ENCODE measurements at regions not wholly inside any gene's neighbourhood (a gene's known extent, or its start where the extent isn't known, plus 50 kb on each side); places are given as distances from the start of the nearest gene placed in this dataset.

DNA sequence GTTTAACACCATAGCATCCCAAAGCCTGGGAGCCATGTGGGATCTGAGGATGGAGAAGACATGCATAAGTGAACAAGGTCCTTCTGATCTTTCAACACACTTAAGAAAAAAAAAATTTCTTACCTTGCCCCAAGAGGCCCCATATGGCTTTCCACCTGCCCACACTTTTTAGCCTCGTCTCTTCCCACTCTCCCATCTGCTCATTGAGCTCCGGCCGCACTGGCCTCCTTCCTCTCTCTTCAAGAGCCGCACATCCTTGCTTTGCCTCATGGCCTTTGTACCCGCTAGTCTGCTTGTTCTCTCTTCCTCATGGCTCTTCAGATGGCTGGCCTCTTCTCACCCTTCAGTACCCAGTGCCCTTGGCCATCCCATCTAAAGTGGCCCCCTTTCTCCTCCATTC, 70.2 kb upstream of the PDE4B start:
- no peak overlapping the region for H3K4ac ChIP-seq (ENCODE audit: low read depth, low read length)
- H3K9ac ChIP-seq (ENCODE audit: low read depth, low read length), result no peak overlapping the region
- no peak overlapping the region for H2BK5ac ChIP-seq (ENCODE audit: low read depth, low read length, poor library complexity, severe bottlenecking)
- H3K14ac ChIP-seq (replicated peaks; ENCODE audit: low read depth, low read length), result no peak overlapping the region
- no peak overlapping the region for H2AK5ac ChIP-seq (ENCODE audit: low read depth, low read length)
- H3K23ac ChIP-seq (ENCODE audit: low read depth, low read length), result no peak overlapping the region
- no peaks in the 10 kb centered on the region for H4K20me1 ChIP-seq (ENCODE audit: insufficient read depth, low read length)
- ChIA-PET POLR2A (ENCODE audit: unreplicated experiment) (no interaction called here), CTCF (no interaction called here)
- H2AK9ac ChIP-seq (replicated peaks; ENCODE audit: low read depth, low read length, poor library complexity), result no peak overlapping the region
- no peak overlapping the region for H2BK20ac ChIP-seq (ENCODE audit: low read depth, low read length)
- dilution Hi-C loops (cut with HindIII; ENCODE audit: low sequenced_read_pairs, unreplicated experiment) (no loop called here), in situ Hi-C loops (cut with MboI; ENCODE audit: low sequenced_read_pairs) (no loop called here), intact Hi-C loops (cut with micrococcal nuclease) (no loop called here)
- no peaks in the 10 kb centered on the region for H3K36me3 ChIP-seq (ENCODE audit: control insufficient read depth, insufficient read depth, low read length)
- H3K9me1 ChIP-seq (ENCODE audit: insufficient read depth, low read length), result no peaks in the 10 kb centered on the region
- H3K27ac ChIP-seq (ENCODE audit: insufficient read depth, low read length), result no peak overlapping the region
- no peak overlapping the region for H3K4me2 ChIP-seq (ENCODE audit: low read depth, low read length)
- no peak overlapping the region for H3K56ac ChIP-seq (ENCODE audit: extremely low read depth, insufficient read depth, low read length)
- no peaks in the 10 kb centered on the region for H3K79me1 ChIP-seq (ENCODE audit: low read depth in 1 of 2, low read length in 2 of 2)
- no peak overlapping the region for H4K5ac ChIP-seq (ENCODE audit: low read depth, low read length)
- no peak overlapping the region for H4K8ac ChIP-seq (ENCODE audit: low read depth in 2 of 2, low read length in 2 of 2)
- H3K4me1 ChIP-seq (ENCODE audit: control insufficient read depth, insufficient read depth, low read length), result no peaks in the 10 kb centered on the region
- H3K18ac ChIP-seq (ENCODE audit: low read depth, low read length), result no peak overlapping the region
- H3K27me3 ChIP-seq (ENCODE audit: control insufficient read depth, insufficient read depth, low read length), result no peaks in the 10 kb centered on the region; the same call in none of the 2 replicates
- no peak overlapping the region for H2BK15ac ChIP-seq (ENCODE audit: low read depth, low read length)
- BruUV-seq (replicated peaks), result no TSS peak
- ATAC-seq (ENCODE audit: low read depth) (no peak), DNase-seq (no peak)
- 0 out of 2 replicates have a peak, but pooled peaks cover 2% of the 10 kb centered on the region for H3K9me3 ChIP-seq (ENCODE audit: control insufficient read depth, insufficient read depth, low read length)
- 100% methylated on average over 1 of the region's 5 CpGs; no CpG with 5 or more reads in 1 of the 2 experiments for WGBS, 2 experiments (ENCODE audit: extremely low coverage in 2 of 2, insufficient read length in 1 of 2)
- no peak overlapping the region for H3K4me3 ChIP-seq (ENCODE audit: insufficient read depth, low read depth, low read length)
- no peak for TF ChIP-seq MAFK (IDR thresholded peaks at IDR 0.05; ENCODE audit: low read depth, low read length)
- no peak for TF ChIP-seq BHLHE40 (IDR thresholded peaks at IDR 0.05; ENCODE audit: low read depth, low read length)
- no peak for TF ChIP-seq FOS (IDR thresholded peaks at IDR 0.05; ENCODE audit: low read depth, low read length)
- no peak overlapping the region for H4K91ac ChIP-seq (ENCODE audit: insufficient read depth, low read depth, low read length)
- no peak overlapping the region for H2AFZ ChIP-seq (replicated peaks; ENCODE audit: low read length, poor library complexity)
- H2BK120ac ChIP-seq (ENCODE audit: low read depth, low read length), result no peak overlapping the region
